ENCODE measurements at regions not wholly inside any gene's neighbourhood (a gene's known extent, or its start where the extent isn't known, plus 50 kb on each side); places are given as distances from the start of the nearest gene placed in this dataset.

DNA sequence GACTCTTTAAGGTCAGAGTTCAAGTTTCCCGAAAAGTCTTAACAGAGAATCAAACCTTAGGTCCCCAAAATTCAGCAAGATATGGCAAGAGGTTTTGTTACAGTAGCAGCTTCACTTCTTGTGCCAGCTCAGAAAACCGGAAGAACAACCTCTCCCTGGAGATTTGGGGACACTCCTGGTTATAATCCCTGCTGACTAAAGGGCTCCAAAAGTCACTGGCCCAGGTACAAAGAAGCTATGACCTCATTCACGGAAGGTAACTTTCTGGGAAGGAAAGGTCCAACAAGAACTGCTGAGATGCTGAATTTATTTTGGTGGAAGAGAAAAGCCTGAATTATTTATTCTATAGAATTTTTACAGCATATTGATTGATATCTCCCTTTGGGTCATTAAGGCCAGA, 55.6 kb upstream of the DIO2 start:
- TF ChIP-seq POLR2A (IDR thresholded peaks at IDR 0.05; ENCODE audit: low read depth, low read length) (no peak), POLR2AphosphoS5 (IDR thresholded peaks at IDR 0.05; ENCODE audit: insufficient read depth, low read depth, low read length) (no peak)
- TF ChIP-seq, protein P1, sequence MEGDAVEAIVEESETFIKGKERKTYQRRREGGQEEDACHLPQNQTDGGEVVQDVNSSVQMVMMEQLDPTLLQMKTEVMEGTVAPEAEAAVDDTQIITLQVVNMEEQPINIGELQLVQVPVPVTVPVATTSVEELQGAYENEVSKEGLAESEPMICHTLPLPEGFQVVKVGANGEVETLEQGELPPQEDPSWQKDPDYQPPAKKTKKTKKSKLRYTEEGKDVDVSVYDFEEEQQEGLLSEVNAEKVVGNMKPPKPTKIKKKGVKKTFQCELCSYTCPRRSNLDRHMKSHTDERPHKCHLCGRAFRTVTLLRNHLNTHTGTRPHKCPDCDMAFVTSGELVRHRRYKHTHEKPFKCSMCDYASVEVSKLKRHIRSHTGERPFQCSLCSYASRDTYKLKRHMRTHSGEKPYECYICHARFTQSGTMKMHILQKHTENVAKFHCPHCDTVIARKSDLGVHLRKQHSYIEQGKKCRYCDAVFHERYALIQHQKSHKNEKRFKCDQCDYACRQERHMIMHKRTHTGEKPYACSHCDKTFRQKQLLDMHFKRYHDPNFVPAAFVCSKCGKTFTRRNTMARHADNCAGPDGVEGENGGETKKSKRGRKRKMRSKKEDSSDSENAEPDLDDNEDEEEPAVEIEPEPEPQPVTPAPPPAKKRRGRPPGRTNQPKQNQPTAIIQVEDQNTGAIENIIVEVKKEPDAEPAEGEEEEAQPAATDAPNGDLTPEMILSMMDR (IDR thresholded peaks at IDR 0.05; ENCODE audit: extremely low read depth in 1 of 2, insufficient read depth in 1 of 2, low read depth in 1 of 2, low read length in 2 of 2): no peak

Measured in endothelial cell of umbilical vein (primary cell).